HEK293 (cell line): ENCODE measurements at regions not wholly inside any gene's neighbourhood (a gene's known extent, or its start where the extent isn't known, plus 50 kb on each side); places are given as distances from the start of the nearest gene placed in this dataset.
"Not testable (repeated sequence)": the region's sequence is repeated elsewhere in the genome, so short reads cannot be mapped to it uniquely, and the experiment has no call there.

Source experiments
- CTCF ChIP-seq: fragments of 450-650 bp; formaldehyde crosslinking; IDR thresholded peaks from 2 replicates; pipeline ENCODE4 v1.5.1; 2016; ENCODE audit warnings: missing biosample characterization, missing genetic modification characterization
- REST ChIP-seq: fragments of 450-650 bp; formaldehyde crosslinking; IDR thresholded peaks from 2 replicates; pipeline ENCODE4 v1.5.1; 2016; ENCODE audit warnings: missing biosample characterization, missing genetic modification characterization
- ZBTB8A ChIP-seq: fragments of 450-650 bp; formaldehyde crosslinking; IDR thresholded peaks from 2 replicates; pipeline ENCODE4 v1.5.1; 2016; ENCODE audit warnings: missing biosample characterization, missing genetic modification characterization
- ZNF202 ChIP-seq: fragments of 450-650 bp; formaldehyde crosslinking; IDR thresholded peaks from 2 replicates; pipeline ENCODE4 v1.5.1; 2016; ENCODE audit warnings: missing biosample characterization, missing genetic modification characterization, borderline replicate concordance
- ZNF404 ChIP-seq: fragments of 450-650 bp; formaldehyde crosslinking; IDR thresholded peaks from 2 replicates; pipeline ENCODE4 v1.5.1; 2017; ENCODE audit warnings: missing biosample characterization, missing genetic modification characterization
- ZNF433 ChIP-seq: fragments of 450-650 bp; formaldehyde crosslinking; IDR thresholded peaks from 2 replicates; pipeline ENCODE4 v1.5.1; 2016; ENCODE audit warnings: missing biosample characterization, missing genetic modification characterization, low read depth
- ZNF488 ChIP-seq: fragments of 450-650 bp; formaldehyde crosslinking; IDR thresholded peaks from 2 replicates; pipeline ENCODE4 v1.5.1; 2016; ENCODE audit warnings: missing biosample characterization, missing genetic modification characterization
- ZNF501 ChIP-seq: fragments of 450-650 bp; formaldehyde crosslinking; IDR thresholded peaks from 2 replicates; pipeline ENCODE4 v1.5.1; 2016; ENCODE audit warnings: missing biosample characterization, missing genetic modification characterization
- ZNF561 ChIP-seq: fragments of 450-650 bp; IDR thresholded peaks from 2 replicates; pipeline ENCODE4 v1.5.1; 2018; ENCODE audit warnings: missing biosample characterization, missing genetic modification characterization, borderline replicate concordance
- ZNF639 ChIP-seq: fragments of 450-650 bp; formaldehyde crosslinking; IDR thresholded peaks from 2 replicates; pipeline ENCODE4 v1.5.1; 2016; ENCODE audit warnings: missing biosample characterization, missing genetic modification characterization
- ZSCAN18 ChIP-seq: fragments of 450-650 bp; formaldehyde crosslinking; IDR thresholded peaks from 2 replicates; pipeline ENCODE4 v1.5.1; 2016; ENCODE audit warnings: missing biosample characterization, missing genetic modification characterization

GRCh38 chrX:138777908-138778575 is 66.5 kb upstream of the FGF13 start:
- TF ChIP-seq ZNF202; CTCF (tag by site-specific recombination); ZNF404 (tag by site-specific recombination); REST (tag by site-specific recombination); ZNF488 (tag by site-specific recombination); ZNF501 (tag by site-specific recombination); ZNF433 (tag by site-specific recombination); ZNF561; ZNF639 (tag by site-specific recombination); ZBTB8A (tag by site-specific recombination); ZSCAN18 (tag by site-specific recombination): not testable (repeated sequence)
